HG03097 (cell line): ENCODE measurements at regions not wholly inside any gene's neighbourhood (a gene's known extent, or its start where the extent isn't known, plus 50 kb on each side); places are given as distances from the start of the nearest gene placed in this dataset.

Source experiments
- ATAC-seq: cut with Tn5 transposase; IDR thresholded peaks from one replicate; pipeline ENCODE4 v1.9.1; 2021; ENCODE audit not compliant: unreplicated experiment, low FRiP score

DNA sequence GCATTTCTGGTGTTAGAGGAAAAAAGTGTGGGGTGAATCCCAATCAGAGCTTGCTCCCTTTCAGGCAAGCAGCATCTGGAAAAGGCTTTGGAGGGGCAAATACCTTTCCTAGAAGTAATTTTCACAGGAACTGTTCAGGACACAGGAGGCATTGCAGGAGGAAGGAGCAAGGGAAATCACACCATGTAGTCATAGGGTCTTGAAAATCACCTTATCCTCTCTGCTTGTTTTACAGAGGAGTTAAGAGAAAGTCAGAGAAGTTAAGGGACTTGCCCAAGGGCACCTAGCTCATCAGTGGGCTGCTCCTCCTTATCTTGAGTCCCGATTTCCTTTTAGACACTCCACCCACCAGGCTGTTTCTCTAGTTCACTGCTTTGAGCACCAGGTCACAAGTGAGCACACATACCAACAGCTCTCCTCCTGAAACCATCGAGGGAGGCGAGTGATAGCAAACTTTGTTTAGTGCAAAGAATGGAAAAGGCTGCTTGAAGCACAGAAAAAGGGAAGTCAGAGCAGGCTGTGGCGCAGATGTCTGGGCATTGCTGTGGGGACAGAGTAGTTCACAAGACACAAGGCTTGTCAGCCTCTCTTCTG lies 89.2 kb upstream of the CXCR4 start:
- ATAC-seq: peak; percentile 39

GRCh38 chr2:136206613-136207012 lies 88.7 kb upstream of the CXCR4 start:
- ATAC-seq: peak; percentile 97

- ATAC-seq: no peak
Observed at GRCh38 chr2:136205615-136206014, 87.7 kb upstream of the CXCR4 start.

GRCh38 chr2:136204971-136205370 lies 87.0 kb upstream of the CXCR4 start:
- no peak for ATAC-seq

GRCh38 chr2:136195226-136195625 lies 77.3 kb upstream of the CXCR4 start:
- no peak for ATAC-seq

DNA sequence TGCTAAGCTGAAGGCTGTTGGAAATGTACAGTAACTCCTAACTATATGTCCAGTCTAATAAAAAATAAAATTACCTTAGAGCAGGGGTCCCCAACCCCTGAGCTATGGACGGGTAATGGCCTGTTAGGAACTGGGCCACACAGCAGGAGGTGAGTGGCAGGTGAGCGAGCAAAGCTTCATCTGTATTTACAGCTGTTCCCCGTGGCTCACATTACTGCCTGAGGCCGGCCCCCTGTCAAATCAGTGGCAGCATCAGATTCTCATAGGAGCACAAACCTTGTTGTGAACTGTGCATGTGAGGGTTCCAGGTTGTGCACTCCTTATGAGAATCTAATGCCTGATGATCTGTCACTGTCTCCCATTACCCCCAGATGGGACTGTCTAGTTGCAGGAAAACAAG lies 73.1 kb upstream of the CXCR4 start:
- ATAC-seq: no peak

DNA sequence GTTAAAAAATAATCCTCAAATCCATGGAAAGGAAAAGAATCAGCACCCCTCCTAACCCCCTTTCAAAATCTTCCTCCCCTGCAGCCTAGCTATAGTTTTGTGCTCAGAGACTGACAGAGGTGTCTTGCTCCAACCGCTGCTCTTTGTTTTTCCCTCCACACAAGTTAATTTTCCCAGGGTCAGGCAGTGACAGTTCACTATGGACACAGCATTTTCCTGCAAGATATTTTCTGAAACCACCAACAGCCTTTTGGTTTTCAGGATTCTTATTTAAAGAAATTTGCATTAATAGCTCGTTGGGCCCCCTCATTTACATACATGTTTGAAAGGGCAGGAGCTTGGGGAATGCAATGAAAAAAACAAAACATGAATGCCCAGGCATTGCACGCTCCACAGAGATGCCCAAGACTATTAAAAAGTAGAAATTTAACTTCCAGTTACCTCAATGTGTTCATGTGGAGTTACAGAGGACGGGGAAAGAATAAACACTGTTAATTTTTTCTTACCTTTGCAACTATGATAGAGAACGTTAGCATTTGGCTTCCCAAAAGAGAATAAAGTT lies 71.4 kb upstream of the CXCR4 start:
- ATAC-seq: no peak

GRCh38 chr2:136188086-136188485 lies 70.1 kb upstream of the CXCR4 start:
- ATAC-seq: no peak

- no peak for ATAC-seq
Observed at GRCh38 chr2:136185981-136186776, 68.2 kb upstream of the CXCR4 start.

GRCh38 chr2:136183097-136183496 lies 65.1 kb upstream of the CXCR4 start:
- no peak for ATAC-seq

- no peak for ATAC-seq
Observed at GRCh38 chr2:136182315-136182714, 64.4 kb upstream of the CXCR4 start.

DNA sequence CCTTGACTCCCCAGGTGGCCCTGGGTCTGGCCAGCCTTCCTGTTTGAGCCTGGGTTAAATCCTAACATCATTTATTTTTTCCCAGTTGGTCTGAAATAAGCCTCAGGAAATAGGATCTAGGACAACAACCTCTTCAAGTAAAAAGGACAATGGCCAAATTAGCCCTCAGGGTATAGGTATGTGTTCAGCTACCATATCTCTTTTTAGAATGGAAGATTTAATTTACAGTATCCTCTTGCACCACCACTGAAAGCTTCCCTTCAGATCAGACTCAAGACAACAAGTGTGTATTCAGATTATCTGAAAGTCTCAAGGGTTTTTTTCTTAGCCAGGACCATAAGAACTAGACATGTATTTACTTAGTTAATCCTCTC lies 61.6 kb upstream of the CXCR4 start:
- no peak for ATAC-seq

- no peak for ATAC-seq
Observed at GRCh38 chr2:136178941-136179601, 61.1 kb upstream of the CXCR4 start.

GRCh38 chr2:136175868-136176267 lies 57.9 kb upstream of the CXCR4 start:
- no peak for ATAC-seq

DNA sequence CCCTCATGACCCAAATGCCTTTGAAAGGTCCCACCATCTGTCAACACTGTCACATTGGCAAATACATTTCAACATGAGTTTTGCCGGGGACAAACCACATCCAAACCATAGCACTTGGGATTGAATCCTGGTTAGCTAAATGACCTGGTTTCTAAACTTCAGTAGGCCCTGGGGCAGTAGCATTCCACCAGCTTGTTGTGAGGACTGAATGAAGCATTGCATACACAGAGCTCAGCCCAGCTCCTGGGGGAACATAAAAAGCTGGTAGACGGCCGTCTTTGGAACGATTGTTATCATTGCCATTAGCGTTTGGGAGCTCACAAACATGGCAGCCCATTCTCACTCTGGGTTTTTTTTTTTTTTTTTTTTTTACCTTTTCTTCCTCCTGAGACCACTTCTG lies 57.5 kb upstream of the CXCR4 start:
- ATAC-seq: no peak

GRCh38 chr2:136173126-136173525 lies 55.2 kb upstream of the CXCR4 start:
- no peak for ATAC-seq

DNA sequence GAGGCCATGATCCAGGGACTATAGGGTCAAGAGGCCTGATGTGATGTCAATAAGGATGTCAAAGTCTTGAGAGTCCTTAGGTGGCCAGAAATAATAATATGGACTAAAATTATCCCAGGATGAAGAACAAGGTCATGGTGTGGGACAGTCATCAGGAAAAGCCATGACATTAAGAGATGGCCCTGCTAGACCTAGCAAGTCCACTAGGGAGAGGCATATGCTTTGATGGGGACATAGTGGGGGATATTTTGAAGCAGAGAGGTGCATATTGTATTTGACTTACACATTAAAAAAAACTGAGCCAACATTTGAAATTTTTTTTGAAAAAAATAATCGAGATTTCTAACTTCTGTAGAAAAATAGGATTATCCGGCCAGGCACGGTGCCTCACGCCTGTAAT lies 53.3 kb upstream of the CXCR4 start:
- ATAC-seq: no peak

DNA sequence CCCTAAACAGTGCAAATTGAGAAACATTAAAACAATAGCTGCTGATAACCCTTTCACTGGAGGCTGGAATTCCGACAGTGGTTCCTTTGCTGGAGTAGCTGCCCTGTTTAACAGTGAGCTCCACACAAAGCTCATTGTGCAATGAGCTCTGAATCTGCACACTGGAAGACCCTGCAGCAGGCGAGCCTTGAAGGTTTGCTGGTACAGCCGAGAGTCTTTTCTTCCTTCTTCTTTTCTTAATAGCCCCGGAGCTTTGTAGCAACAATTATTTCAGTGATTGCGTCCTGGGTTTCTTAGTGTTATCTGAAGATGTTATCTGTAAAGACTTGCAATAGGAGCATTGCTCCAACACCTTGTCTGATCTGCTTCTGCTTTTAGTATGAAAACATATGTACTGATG lies 50.8 kb upstream of the CXCR4 start:
- ATAC-seq: no peak

DNA sequence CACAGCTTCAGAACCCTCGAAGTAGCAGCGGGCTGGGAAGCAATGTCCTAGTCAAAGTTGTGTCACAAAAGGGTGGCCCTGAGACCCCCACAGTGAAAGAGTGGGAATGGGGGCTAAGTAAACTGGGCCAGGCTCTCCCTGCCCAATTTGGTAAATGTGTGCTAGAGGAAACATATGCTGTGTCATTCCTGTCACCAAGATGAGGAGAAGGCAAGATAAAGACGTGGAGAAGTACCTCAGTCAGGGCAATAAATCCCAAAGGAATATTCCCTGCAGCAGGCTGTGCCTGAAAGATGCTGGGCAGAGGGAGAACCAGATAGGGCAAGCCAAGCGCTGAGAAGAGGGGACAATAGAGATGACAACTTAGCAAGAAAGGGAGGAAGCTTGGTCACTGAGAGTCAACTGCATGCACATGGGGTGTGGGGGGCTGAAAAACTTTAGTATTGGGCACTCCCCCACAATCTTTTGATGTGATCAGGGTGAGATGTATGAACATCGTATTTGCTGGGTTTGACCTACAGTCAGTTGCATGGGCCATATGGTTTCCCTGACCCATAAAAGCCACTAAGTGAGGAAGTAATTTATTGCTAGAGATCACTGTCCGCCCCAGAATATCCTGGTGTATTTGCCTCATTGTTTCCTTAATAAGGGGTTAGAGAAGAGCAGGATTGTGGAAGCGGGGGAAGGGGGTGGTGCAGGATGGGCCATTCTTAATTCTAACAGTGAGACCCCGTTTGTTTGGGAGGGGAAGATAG lies 49.9 kb upstream of the CXCR4 start:
- ATAC-seq: no peak
